Panc1 (cell line): ENCODE measurements at regions not wholly inside any gene's neighbourhood (a gene's known extent, or its start where the extent isn't known, plus 50 kb on each side); places are given as distances from the start of the nearest gene placed in this dataset.

Experiments used
- ATAC-seq: fragments of 200-7000 bp; cut with Tn5 transposase; 2 replicates; pipeline ENCODE4 v1.9.1; 2020; ENCODE audit warnings: mild to moderate bottlenecking, moderate library complexity
- BruUV-seq: library from RNA; stranded (reverse); fragments of 400-500 nt; replicated peaks from 2 replicates; lab custom pipeline; 2021; lab: Mats Ljungman, UMichigan
- CTCF ChIA-PET: fragments of 300-600 bp; sonication (Branson Sonifier 250); formaldehyde crosslinking; loops from one replicate; lab custom pipeline; 2022; ENCODE audit warnings: antibody characterized with exemption; lab: Charles Lee
- POLR2A ChIA-PET: fragments of 300-600 bp; sonication (Branson Sonifier 250); formaldehyde crosslinking; loops from one replicate; lab custom pipeline; 2022; ENCODE audit warnings: antibody characterized with exemption; lab: Charles Lee
- DNase-seq: peaks from one replicate; pipeline ENCODE4 v3.0.0-alpha.2; 2010; ENCODE audit warnings: low read depth, low spot score
- H3K27ac ChIP-seq: 2 replicates; pipeline ENCODE4 v1.5.1; 2011; ENCODE audit warnings: mild to moderate bottlenecking, low read length, inconsistent platforms
- H3K27me3 ChIP-seq: fragments of 200-500 bp; sonication (Bioruptor generic); 2 replicates; pipeline ENCODE4 v1.6.0; 2014; ENCODE audit warnings: low read length, inconsistent platforms; ENCODE audit not compliant: control insufficient read depth, insufficient read depth
- H3K36me3 ChIP-seq: fragments of 200-500 bp; sonication (Bioruptor generic); 2 replicates; pipeline ENCODE4 v1.5.1; 2014; ENCODE audit warnings: inconsistent platforms, mild to moderate bottlenecking, low read length, moderate library complexity; ENCODE audit not compliant: control insufficient read depth, insufficient read depth
- H3K4me1 ChIP-seq: 2 replicates; pipeline ENCODE4 v1.5.1; 2011; ENCODE audit warnings: inconsistent platforms, mild to moderate bottlenecking, low read length, moderate library complexity; ENCODE audit not compliant: control insufficient read depth, insufficient read depth
- H3K4me3 ChIP-seq, 2 experiments: 2 replicates each; pipeline ENCODE4 v1.5.1; 2011 to 2012; ENCODE audit warnings: low read depth in 2 of 2, low read length in 2 of 2, mild to moderate bottlenecking in 2 of 2, inconsistent platforms in 1 of 2, moderate library complexity in 1 of 2
- H3K9me3 ChIP-seq: fragments of 200-500 bp; sonication (Bioruptor generic); 2 replicates; pipeline ENCODE4 v1.5.1; 2014; ENCODE audit warnings: low read depth, mild to moderate bottlenecking, inconsistent platforms, low read length, moderate library complexity; ENCODE audit not compliant: control insufficient read depth, insufficient read depth
- POLR2AphosphoS5 ChIP-seq: IDR thresholded peaks from 2 replicates; pipeline ENCODE4 v1.6.1; 2012; ENCODE audit warnings: mild to moderate bottlenecking, low read depth, low read length, moderate library complexity
- SIN3A ChIP-seq: IDR thresholded peaks from 2 replicates; pipeline ENCODE4 v1.6.1; 2012; ENCODE audit warnings: low read depth, mild to moderate bottlenecking, low read length, moderate library complexity, borderline replicate concordance; ENCODE audit not compliant: insufficient read depth
- TCF7L2 ChIP-seq: IDR thresholded peaks from 2 replicates; pipeline ENCODE4 v1.6.1; 2011; ENCODE audit warnings: mild to moderate bottlenecking, low read depth, low read length, inconsistent platforms
- in situ Hi-C: cut with HindIII; loops from 2 replicates; pipeline ENCODE4 v1.10.0; 2016; ENCODE audit warnings: low sequenced_read_pairs, low pct_unique_long_range_greater_than_20kb
- intact Hi-C: fragments of 100-400 bp; cut with micrococcal nuclease; formaldehyde crosslinking; loops from one replicate; pipeline ENCODE4 v1.10.0; 2022; ENCODE audit not compliant: unreplicated experiment
- TF ChIP-seq, protein P1 (sequence below): fragments of 450-650 bp; IDR thresholded peaks from 2 replicates; pipeline ENCODE4 v1.5.1; 2017; ENCODE audit warnings: mild to moderate bottlenecking
- TF ChIP-seq, protein P2 (sequence below), 2 experiments: IDR thresholded peaks; 2 replicates each; pipeline ENCODE4 v1.6.1; 2011 to 2012; ENCODE audit warnings: low read depth in 2 of 2, control low read depth in 1 of 2, low read length in 1 of 2, mild to moderate bottlenecking in 1 of 2, moderate library complexity in 1 of 2; ENCODE audit not compliant: insufficient read depth in 1 of 2

DNA sequence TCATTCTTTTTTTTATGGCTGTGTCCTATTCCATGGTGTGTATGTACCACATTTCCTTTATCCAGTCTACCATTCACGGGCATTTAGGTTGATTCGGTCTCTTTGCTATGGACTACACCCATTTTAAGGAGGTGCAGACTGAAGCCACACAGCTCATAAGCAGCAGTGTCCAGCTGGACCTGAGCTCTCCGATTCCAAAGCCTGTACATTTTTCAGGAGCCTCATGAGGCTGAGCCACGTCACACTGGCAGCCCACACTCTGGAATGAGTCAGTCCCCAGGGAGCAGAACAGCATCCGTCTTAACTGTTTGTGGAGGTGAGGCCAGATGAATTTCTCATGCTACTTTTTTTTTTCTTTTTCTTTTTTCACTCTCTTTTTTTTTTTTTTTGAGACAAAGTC lies 116.1 kb downstream of the C16orf95 start:
- CTCF ChIA-PET, result interaction anchor here (0.6 to 0.7 kb wide), 2 partner anchors 59 to 625 kb away, joined by 3 read pairs; no protein-coding TSS in a partner anchor
- no peaks in the 10 kb centered on the region for H3K4me1 ChIP-seq
- TF ChIP-seq, protein P1, sequence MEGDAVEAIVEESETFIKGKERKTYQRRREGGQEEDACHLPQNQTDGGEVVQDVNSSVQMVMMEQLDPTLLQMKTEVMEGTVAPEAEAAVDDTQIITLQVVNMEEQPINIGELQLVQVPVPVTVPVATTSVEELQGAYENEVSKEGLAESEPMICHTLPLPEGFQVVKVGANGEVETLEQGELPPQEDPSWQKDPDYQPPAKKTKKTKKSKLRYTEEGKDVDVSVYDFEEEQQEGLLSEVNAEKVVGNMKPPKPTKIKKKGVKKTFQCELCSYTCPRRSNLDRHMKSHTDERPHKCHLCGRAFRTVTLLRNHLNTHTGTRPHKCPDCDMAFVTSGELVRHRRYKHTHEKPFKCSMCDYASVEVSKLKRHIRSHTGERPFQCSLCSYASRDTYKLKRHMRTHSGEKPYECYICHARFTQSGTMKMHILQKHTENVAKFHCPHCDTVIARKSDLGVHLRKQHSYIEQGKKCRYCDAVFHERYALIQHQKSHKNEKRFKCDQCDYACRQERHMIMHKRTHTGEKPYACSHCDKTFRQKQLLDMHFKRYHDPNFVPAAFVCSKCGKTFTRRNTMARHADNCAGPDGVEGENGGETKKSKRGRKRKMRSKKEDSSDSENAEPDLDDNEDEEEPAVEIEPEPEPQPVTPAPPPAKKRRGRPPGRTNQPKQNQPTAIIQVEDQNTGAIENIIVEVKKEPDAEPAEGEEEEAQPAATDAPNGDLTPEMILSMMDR, result no peak
- TF ChIP-seq POLR2AphosphoS5, result no peak
- intact Hi-C loops (no loop called here), in situ Hi-C loops (no loop called here)
- peak; percentile 54; the same call in 1 of the 2 replicates for ATAC-seq
- no peak for DNase-seq
- no peaks in the 10 kb centered on the region for H3K27me3 ChIP-seq
- H3K9me3 ChIP-seq, result no peaks in the 10 kb centered on the region
- H3K36me3 ChIP-seq, result no peaks in the 10 kb centered on the region
- POLR2A ChIA-PET, result no interaction called here
- no peak overlapping the region for H3K4me3 ChIP-seq
- no TSS peak for BruUV-seq
- no peak overlapping the region for H3K27ac ChIP-seq

DNA sequence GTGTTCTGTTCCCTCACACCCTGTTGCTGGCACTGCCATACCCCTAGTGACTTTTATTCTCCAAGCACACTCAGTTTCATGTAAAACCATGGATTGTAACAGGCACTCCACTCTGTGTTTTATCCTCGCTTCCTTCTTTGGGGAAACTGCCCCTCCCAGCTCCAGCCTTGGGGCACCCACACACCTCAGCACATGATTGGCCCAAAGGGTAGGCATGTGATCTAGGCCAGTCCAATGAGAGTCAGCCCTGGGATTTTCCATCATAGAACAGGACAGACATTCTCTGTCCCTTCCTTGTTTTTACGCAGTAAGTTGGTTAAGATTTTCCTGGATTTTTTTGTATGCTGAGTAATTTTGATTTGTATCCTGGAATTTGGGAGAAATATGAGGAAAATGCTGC lies 115.4 kb downstream of the C16orf95 start:
- BruUV-seq, result no TSS peak
- ChIA-PET POLR2A (no interaction called here), CTCF (interaction anchor here (0.7 kb wide), 1 partner anchor 77 kb away, joined by 3 read pairs; no protein-coding TSS in a partner anchor)
- intact Hi-C loops, result loop anchor here (2.0 kb wide), 1 partner anchor 77 kb away; no protein-coding TSS in a partner anchor
- DNase-seq (no peak), ATAC-seq (no peak)
- TF ChIP-seq POLR2AphosphoS5 (no peak), SIN3A (no peak), TCF7L2 (no peak)
- TF ChIP-seq, protein P2, sequence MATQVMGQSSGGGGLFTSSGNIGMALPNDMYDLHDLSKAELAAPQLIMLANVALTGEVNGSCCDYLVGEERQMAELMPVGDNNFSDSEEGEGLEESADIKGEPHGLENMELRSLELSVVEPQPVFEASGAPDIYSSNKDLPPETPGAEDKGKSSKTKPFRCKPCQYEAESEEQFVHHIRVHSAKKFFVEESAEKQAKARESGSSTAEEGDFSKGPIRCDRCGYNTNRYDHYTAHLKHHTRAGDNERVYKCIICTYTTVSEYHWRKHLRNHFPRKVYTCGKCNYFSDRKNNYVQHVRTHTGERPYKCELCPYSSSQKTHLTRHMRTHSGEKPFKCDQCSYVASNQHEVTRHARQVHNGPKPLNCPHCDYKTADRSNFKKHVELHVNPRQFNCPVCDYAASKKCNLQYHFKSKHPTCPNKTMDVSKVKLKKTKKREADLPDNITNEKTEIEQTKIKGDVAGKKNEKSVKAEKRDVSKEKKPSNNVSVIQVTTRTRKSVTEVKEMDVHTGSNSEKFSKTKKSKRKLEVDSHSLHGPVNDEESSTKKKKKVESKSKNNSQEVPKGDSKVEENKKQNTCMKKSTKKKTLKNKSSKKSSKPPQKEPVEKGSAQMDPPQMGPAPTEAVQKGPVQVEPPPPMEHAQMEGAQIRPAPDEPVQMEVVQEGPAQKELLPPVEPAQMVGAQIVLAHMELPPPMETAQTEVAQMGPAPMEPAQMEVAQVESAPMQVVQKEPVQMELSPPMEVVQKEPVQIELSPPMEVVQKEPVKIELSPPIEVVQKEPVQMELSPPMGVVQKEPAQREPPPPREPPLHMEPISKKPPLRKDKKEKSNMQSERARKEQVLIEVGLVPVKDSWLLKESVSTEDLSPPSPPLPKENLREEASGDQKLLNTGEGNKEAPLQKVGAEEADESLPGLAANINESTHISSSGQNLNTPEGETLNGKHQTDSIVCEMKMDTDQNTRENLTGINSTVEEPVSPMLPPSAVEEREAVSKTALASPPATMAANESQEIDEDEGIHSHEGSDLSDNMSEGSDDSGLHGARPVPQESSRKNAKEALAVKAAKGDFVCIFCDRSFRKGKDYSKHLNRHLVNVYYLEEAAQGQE (IDR thresholded peaks at IDR 0.05; ENCODE audit: insufficient read depth in 1 of 2, low read depth in 2 of 2, low read length in 1 of 2), result no peak
- TF ChIP-seq, protein P1, result no peak
- Histone ChIP-seq H3K4me1 (no peaks in the 10 kb centered on the region), H3K27me3 (no peaks in the 10 kb centered on the region), H3K27ac (no peak overlapping the region), H3K9me3 (no peaks in the 10 kb centered on the region), H3K4me3 (no peak overlapping the region), H3K36me3 (no peaks in the 10 kb centered on the region)
- in situ Hi-C loops, result no loop called here
